ENCODE measurements at regions not wholly inside any gene's neighbourhood (a gene's known extent, or its start where the extent isn't known, plus 50 kb on each side); places are given as distances from the start of the nearest gene placed in this dataset.

- H3K4me3 ChIP-seq, result no peak overlapping the region
- intact Hi-C loops (cut with DNase I), result no loop called here
- no peaks in the 10 kb centered on the region for H3K4me1 ChIP-seq
- H3K27ac ChIP-seq, result no peak overlapping the region
- H3K36me3 ChIP-seq, result no peaks in the 10 kb centered on the region
- TF ChIP-seq POLR2A (IDR thresholded peaks at IDR 0.05) (no peak), EP300 (IDR thresholded peaks at IDR 0.05) (no peak), POLR2AphosphoS5 (IDR thresholded peaks at IDR 0.05) (no peak)
- TF ChIP-seq, protein P1, sequence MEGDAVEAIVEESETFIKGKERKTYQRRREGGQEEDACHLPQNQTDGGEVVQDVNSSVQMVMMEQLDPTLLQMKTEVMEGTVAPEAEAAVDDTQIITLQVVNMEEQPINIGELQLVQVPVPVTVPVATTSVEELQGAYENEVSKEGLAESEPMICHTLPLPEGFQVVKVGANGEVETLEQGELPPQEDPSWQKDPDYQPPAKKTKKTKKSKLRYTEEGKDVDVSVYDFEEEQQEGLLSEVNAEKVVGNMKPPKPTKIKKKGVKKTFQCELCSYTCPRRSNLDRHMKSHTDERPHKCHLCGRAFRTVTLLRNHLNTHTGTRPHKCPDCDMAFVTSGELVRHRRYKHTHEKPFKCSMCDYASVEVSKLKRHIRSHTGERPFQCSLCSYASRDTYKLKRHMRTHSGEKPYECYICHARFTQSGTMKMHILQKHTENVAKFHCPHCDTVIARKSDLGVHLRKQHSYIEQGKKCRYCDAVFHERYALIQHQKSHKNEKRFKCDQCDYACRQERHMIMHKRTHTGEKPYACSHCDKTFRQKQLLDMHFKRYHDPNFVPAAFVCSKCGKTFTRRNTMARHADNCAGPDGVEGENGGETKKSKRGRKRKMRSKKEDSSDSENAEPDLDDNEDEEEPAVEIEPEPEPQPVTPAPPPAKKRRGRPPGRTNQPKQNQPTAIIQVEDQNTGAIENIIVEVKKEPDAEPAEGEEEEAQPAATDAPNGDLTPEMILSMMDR (IDR thresholded peaks at IDR 0.05), result no peak
- no peaks in the 10 kb centered on the region for H3K9me3 ChIP-seq
- no peaks in the 10 kb centered on the region for H3K27me3 ChIP-seq
- DNase-seq, result no peak
- WGBS, 2 donors, result 51 to 60% methylated on average over 1 of the region's 1 CpG
Measured at GRCh38 chr4:134883831-134884449, 682.4 kb upstream of the PABPC4L start.

DNA sequence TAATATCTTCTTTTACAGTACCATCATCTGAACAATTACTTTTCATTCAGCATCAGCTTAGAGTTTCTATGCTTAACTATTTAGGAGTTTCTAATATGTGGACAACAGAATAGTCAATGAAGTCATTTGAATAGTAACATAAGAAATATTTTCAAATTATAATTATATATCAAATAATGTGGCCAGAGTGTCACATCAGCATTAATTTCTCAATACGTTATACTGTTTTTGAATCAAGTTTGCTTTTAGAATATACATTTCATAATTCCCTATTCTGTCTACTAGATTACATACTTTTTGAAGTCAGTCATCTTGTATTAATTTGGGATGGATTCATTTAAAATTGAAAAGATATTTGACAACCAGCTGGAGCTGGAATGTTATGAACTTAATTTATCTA lies 677.4 kb upstream of the PABPC4L start:
- Histone ChIP-seq H3K4me3 (no peak overlapping the region), H3K27me3 (no peaks in the 10 kb centered on the region), H3K9me3 (no peaks in the 10 kb centered on the region), H3K4me1 (no peaks in the 10 kb centered on the region), H3K36me3 (no peaks in the 10 kb centered on the region), H3K27ac (no peak overlapping the region)
- DNase-seq, result no peak
- TF ChIP-seq POLR2A (IDR thresholded peaks at IDR 0.05) (no peak), EP300 (IDR thresholded peaks at IDR 0.05) (no peak), POLR2AphosphoS5 (IDR thresholded peaks at IDR 0.05) (no peak)
- TF ChIP-seq, protein P1 (IDR thresholded peaks at IDR 0.05), result no peak
- intact Hi-C loops (cut with DNase I), result no loop called here
- 94 to 97% methylated on average over 1 of the region's 1 CpG for WGBS, 2 donors

- H3K36me3 ChIP-seq, result no peaks in the 10 kb centered on the region
- H3K27ac ChIP-seq, result no peak overlapping the region
- H3K9me3 ChIP-seq, result peaks cover 0 to 3% (median 0%) of the 10 kb centered on the region in 4 donors
- intact Hi-C loops (cut with DNase I), result no loop called here
- H3K4me3 ChIP-seq, result no peak overlapping the region
- DNase-seq, result no peak
- no peaks in the 10 kb centered on the region for H3K4me1 ChIP-seq
- TF ChIP-seq, protein P1 (IDR thresholded peaks at IDR 0.05), result no peak
- TF ChIP-seq POLR2A (IDR thresholded peaks at IDR 0.05) (no peak), EP300 (IDR thresholded peaks at IDR 0.05) (no peak), POLR2AphosphoS5 (IDR thresholded peaks at IDR 0.05) (no peak)
- no peaks in the 10 kb centered on the region for H3K27me3 ChIP-seq
Measured at GRCh38 chr4:134867027-134867426, 665.4 kb upstream of the PABPC4L start.

GRCh38 chr4:134865675-134866074 lies 664.1 kb upstream of the PABPC4L start:
- H3K27ac ChIP-seq, result no peak overlapping the region
- H3K4me3 ChIP-seq, result no peak overlapping the region
- 53 to 66% methylated on average over 1 of the region's 1 CpG for WGBS, 2 donors
- TF ChIP-seq EP300 (IDR thresholded peaks at IDR 0.05), result no peak
- TF ChIP-seq, protein P1 (IDR thresholded peaks at IDR 0.05), result no peak
- no peak for TF ChIP-seq POLR2AphosphoS5 (IDR thresholded peaks at IDR 0.05)
- TF ChIP-seq POLR2A (IDR thresholded peaks at IDR 0.05), result no peak
- no peaks in the 10 kb centered on the region for H3K36me3 ChIP-seq
- DNase-seq, result no peak
- peaks cover 0 to 3% (median 0%) of the 10 kb centered on the region in 4 donors for H3K9me3 ChIP-seq
- H3K4me1 ChIP-seq, result no peaks in the 10 kb centered on the region
- no peaks in the 10 kb centered on the region for H3K27me3 ChIP-seq
- intact Hi-C loops (cut with DNase I), result no loop called here

DNA sequence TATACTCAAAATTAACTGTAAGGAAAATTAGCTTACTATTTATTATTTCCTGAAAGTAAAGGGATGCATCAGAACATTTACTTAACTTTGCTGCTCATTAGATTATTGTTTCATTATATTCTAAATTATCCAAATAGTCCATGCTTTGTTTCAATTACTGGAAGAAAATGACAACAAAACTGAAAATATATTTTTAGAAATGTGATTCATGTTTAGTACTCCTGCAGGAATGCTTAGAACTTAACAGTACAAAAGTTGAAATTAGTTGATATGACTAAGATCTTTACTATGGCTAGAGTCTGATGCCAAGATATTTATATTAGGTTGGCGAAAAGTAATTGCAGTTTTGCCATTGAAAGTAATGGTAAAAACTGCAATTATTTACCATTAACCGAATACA lies 660.5 kb upstream of the PABPC4L start:
- H3K27ac ChIP-seq, result no peak overlapping the region
- DNase-seq, result no peak
- no peak overlapping the region for H3K4me3 ChIP-seq
- no peaks in the 10 kb centered on the region for H3K27me3 ChIP-seq
- H3K9me3 ChIP-seq, result peaks cover 0 to 3% (median 0%) of the 10 kb centered on the region in 4 donors
- TF ChIP-seq, protein P1 (IDR thresholded peaks at IDR 0.05), result no peak
- TF ChIP-seq POLR2AphosphoS5 (IDR thresholded peaks at IDR 0.05), result no peak
- no peak for TF ChIP-seq POLR2A (IDR thresholded peaks at IDR 0.05)
- no peak for TF ChIP-seq EP300 (IDR thresholded peaks at IDR 0.05)
- intact Hi-C loops (cut with DNase I), result no loop called here
- no peaks in the 10 kb centered on the region for H3K36me3 ChIP-seq
- 92 to 95% methylated on average over 2 of the region's 2 CpGs for WGBS, 2 donors
- H3K4me1 ChIP-seq, result no peaks in the 10 kb centered on the region
